MM.1S (cell line): ENCODE measurements at regions not wholly inside any gene's neighbourhood (a gene's known extent, or its start where the extent isn't known, plus 50 kb on each side); places are given as distances from the start of the nearest gene placed in this dataset.

Source experiments
- DNase-seq: peaks from one replicate; pipeline ENCODE4 v3.0.0-alpha.2; 2015
- H2AFZ ChIP-seq: fragments of 300-600 bp; sonication (generic); 2 replicates; pipeline ENCODE4 v1.6.0; 2016; ENCODE audit warnings: antibody characterized with exemption, low read length
- H3F3A ChIP-seq: fragments of 300-600 bp; sonication (generic); 2 replicates; pipeline ENCODE4 v1.6.1; 2016; ENCODE audit warnings: mild to moderate bottlenecking, antibody characterized with exemption, low read length, moderate library complexity, mixed read lengths; ENCODE audit not compliant: insufficient read depth
- H3K27ac ChIP-seq: fragments of 300-600 bp; sonication (generic); 2 replicates; pipeline ENCODE4 v1.5.1; 2016; ENCODE audit warnings: mild to moderate bottlenecking, low read length
- H3K27me3 ChIP-seq: fragments of 300-600 bp; sonication (generic); replicated peaks from 2 replicates; pipeline ENCODE4 v1.6.0; 2016; ENCODE audit warnings: low read length; ENCODE audit not compliant: insufficient read depth
- H3K36me3 ChIP-seq: fragments of 300-600 bp; sonication (generic); replicated peaks from 2 replicates; pipeline ENCODE4 v1.6.1; 2016; ENCODE audit warnings: mild to moderate bottlenecking, low read length, mixed read lengths; ENCODE audit not compliant: insufficient read depth
- H3K4me1 ChIP-seq: fragments of 300-600 bp; sonication (generic); 2 replicates; pipeline ENCODE4 v1.6.1; 2016; ENCODE audit warnings: low read length, mixed read lengths
- H3K4me2 ChIP-seq: fragments of 300-600 bp; sonication (generic); 2 replicates; pipeline ENCODE4 v1.6.0; 2016; ENCODE audit warnings: low read depth, low read length
- H3K4me3 ChIP-seq: fragments of 300-600 bp; sonication (generic); 2 replicates; pipeline ENCODE4 v1.5.1; 2016; ENCODE audit warnings: low read length, mixed read lengths
- H3K79me2 ChIP-seq: fragments of 300-600 bp; sonication (generic); 2 replicates; pipeline ENCODE4 v1.6.1; 2016; ENCODE audit warnings: mixed run types, low read length, mixed read lengths
- H3K9ac ChIP-seq: fragments of 300-600 bp; sonication (generic); 2 replicates; pipeline ENCODE4 v1.6.1; 2016; ENCODE audit warnings: low read length, mixed read lengths
- H3K9me2 ChIP-seq: fragments of 300-600 bp; sonication (generic); replicated peaks from 2 replicates; pipeline ENCODE4 v1.6.1; 2016; ENCODE audit warnings: mild to moderate bottlenecking, low read length, mixed read lengths; ENCODE audit not compliant: insufficient read depth
- H3K9me3 ChIP-seq: fragments of 300-600 bp; sonication (generic); replicated peaks from 2 replicates; pipeline ENCODE4 v1.6.1; 2016; ENCODE audit warnings: mild to moderate bottlenecking, low read length, mixed read lengths; ENCODE audit not compliant: insufficient read depth
- H4K20me1 ChIP-seq: fragments of 300-600 bp; sonication (generic); 2 replicates; pipeline ENCODE4 v1.6.1; 2016; ENCODE audit warnings: mild to moderate bottlenecking, low read length, moderate library complexity, mixed read lengths; ENCODE audit not compliant: insufficient read depth
- EZH2 ChIP-seq: fragments of 300-600 bp; sonication (generic); optimal IDR thresholded peaks from 2 replicates; pipeline ENCODE3; 2017; ENCODE audit warnings: low read depth, mild to moderate bottlenecking, antibody characterized with exemption, low read length, mixed read lengths
- EZH2phosphoT487 ChIP-seq: fragments of 300-600 bp; sonication (generic); IDR thresholded peaks from 2 replicates; pipeline ENCODE4 v1.6.1; 2018; ENCODE audit warnings: antibody characterized with exemption, low read length
- TF ChIP-seq, protein P1 (sequence below): fragments of 300-600 bp; sonication (generic); IDR thresholded peaks from 2 replicates; pipeline ENCODE4 v1.5.1; 2016; ENCODE audit warnings: antibody characterized with exemption, low read length, mixed read lengths

DNA sequence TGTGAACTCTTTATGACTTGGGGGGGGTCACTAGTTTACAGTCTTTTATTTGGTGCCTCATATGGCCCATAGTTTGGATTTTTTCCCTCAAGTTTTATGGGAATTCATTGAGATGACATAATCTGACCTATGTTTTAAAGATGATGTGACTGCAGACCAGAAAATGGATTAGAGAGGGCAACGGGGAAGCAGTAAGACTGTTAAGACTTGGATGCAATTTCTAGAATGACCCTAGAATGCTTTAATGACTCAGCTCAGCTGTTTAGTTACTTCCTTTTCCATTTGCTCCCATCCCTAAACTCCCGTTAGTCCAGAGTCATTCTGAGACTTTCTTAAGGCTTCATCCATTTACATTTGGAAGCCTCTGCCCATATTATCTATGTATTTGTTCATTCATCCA is 59.9 kb upstream of the PDGFRA start:
- H3K4me1 ChIP-seq: peaks cover 4% of the 10 kb centered on the region; the same call in 1 of the 2 replicates
- H3K79me2 ChIP-seq: no peaks in the 10 kb centered on the region
- H2AFZ ChIP-seq: no peak overlapping the region
- H3K4me2 ChIP-seq: no peak overlapping the region
- TF ChIP-seq EZH2phosphoT487: no peak
- TF ChIP-seq, protein P1, sequence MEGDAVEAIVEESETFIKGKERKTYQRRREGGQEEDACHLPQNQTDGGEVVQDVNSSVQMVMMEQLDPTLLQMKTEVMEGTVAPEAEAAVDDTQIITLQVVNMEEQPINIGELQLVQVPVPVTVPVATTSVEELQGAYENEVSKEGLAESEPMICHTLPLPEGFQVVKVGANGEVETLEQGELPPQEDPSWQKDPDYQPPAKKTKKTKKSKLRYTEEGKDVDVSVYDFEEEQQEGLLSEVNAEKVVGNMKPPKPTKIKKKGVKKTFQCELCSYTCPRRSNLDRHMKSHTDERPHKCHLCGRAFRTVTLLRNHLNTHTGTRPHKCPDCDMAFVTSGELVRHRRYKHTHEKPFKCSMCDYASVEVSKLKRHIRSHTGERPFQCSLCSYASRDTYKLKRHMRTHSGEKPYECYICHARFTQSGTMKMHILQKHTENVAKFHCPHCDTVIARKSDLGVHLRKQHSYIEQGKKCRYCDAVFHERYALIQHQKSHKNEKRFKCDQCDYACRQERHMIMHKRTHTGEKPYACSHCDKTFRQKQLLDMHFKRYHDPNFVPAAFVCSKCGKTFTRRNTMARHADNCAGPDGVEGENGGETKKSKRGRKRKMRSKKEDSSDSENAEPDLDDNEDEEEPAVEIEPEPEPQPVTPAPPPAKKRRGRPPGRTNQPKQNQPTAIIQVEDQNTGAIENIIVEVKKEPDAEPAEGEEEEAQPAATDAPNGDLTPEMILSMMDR: no peak
- TF ChIP-seq EZH2: no peak
- H4K20me1 ChIP-seq: no peaks in the 10 kb centered on the region
- no peak for DNase-seq
- no peak overlapping the region for H3K4me3 ChIP-seq
- H3K9me2 ChIP-seq: no peaks in the 10 kb centered on the region
- no peaks in the 10 kb centered on the region for H3K9me3 ChIP-seq
- H3F3A ChIP-seq: no peaks in the 10 kb centered on the region
- H3K9ac ChIP-seq: no peak overlapping the region
- no peaks in the 10 kb centered on the region for H3K27me3 ChIP-seq
- H3K36me3 ChIP-seq: no peaks in the 10 kb centered on the region
- no peak overlapping the region for H3K27ac ChIP-seq

DNA sequence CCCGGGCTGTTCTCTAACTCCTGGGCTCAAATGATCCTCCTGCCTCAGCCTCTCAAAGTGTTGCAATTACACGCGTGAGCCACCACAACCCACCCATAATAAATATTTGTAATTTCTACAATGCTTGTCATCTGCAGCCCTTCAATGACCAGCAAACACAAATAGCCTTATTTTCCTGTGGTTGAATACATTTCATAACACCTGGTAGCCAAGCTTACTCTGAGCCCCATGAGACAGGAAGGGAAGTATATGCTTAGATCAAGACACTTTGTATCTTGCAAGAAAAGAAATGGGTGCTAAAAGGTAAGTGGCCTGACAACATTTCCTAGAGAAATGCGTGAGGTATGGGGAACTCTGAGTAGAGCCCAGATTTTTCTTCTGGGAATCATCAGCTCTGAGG is 56.9 kb upstream of the PDGFRA start:
- Histone ChIP-seq H3K9me3 (no peaks in the 10 kb centered on the region), H3K9ac (no peak overlapping the region), H3K4me3 (no peak overlapping the region), H3K27me3 (no peaks in the 10 kb centered on the region), H4K20me1 (no peaks in the 10 kb centered on the region), H3K36me3 (no peaks in the 10 kb centered on the region), H3K4me2 (no peak overlapping the region), H3K79me2 (no peaks in the 10 kb centered on the region), H3F3A (no peaks in the 10 kb centered on the region), H2AFZ (no peak overlapping the region), H3K4me1 (peaks cover 4% of the 10 kb centered on the region; the same call in 1 of the 2 replicates), H3K9me2 (no peaks in the 10 kb centered on the region), H3K27ac (no peak overlapping the region)
- TF ChIP-seq EZH2phosphoT487 (no peak), EZH2 (no peak)
- TF ChIP-seq, protein P1: no peak
- DNase-seq: no peak

DNA sequence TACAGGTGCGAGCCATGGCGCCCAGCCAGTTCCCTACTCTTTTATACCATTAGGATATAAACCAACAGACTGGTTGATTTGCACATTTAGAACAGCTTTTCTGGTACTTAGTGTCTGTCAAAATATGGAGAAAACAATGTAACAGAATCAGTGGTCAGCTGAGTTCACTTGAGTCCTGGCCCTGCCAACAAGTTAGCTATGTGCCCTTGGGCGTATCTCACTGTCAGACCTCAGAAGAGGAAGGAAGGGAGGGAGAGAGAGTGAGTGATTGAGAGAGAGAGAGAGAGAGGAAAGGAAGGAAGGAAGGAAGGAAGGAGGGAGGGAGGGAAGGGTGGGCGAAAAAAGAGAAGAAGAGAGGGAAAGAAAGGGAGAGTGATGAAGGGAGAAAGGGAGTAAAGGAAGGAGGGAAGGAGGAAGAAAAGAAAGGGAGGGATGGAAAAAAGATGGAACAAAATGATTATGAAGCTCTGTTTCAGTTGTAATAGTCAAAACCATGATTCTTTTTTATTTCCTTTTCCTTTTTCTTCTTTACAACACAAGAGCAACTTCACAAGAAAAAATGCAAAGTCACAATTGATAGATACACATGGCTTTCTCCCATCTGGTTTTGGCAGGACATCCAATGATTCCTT is 55.7 kb upstream of the PDGFRA start:
- Histone ChIP-seq H2AFZ (no peak overlapping the region), H3K4me2 (no peak overlapping the region), H3K27me3 (no peaks in the 10 kb centered on the region), H3K9me2 (no peaks in the 10 kb centered on the region), H3K79me2 (no peaks in the 10 kb centered on the region), H3F3A (no peaks in the 10 kb centered on the region), H3K4me1 (no peaks in the 10 kb centered on the region), H3K36me3 (no peaks in the 10 kb centered on the region), H3K27ac (no peak overlapping the region), H3K4me3 (no peak overlapping the region), H4K20me1 (no peaks in the 10 kb centered on the region), H3K9me3 (no peaks in the 10 kb centered on the region), H3K9ac (no peak overlapping the region)
- TF ChIP-seq EZH2phosphoT487 (no peak), EZH2 (no peak)
- TF ChIP-seq, protein P1: no peak
- DNase-seq: no peak
